ENCODE measurements at regions not wholly inside any gene's neighbourhood (a gene's known extent, or its start where the extent isn't known, plus 50 kb on each side); places are given as distances from the start of the nearest gene placed in this dataset.

DNA sequence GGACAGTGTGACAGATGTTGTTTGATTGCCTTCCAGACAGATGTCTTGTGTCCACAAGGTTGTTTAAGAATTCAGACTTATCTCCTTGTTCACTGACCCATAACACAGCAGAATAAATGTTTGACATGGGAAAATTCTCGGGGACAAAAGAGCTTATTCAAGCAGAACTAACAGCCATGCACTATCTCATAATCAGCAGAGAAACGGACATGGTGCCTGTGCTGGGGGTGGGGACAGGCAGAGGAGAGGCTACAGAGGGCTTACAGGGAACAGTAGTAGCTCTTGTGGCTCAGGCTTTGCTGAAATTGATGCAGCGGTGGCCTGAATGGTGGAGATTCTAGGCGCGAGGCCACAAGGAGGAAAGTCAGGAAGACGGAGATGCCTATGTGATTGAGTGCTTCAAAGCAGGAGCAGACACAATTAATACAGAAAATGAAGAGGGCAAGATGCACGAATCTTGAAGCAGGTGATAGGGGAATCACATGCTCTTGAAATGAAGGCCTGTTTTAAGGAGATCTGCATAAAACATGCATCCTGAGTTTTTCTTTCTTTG is 62.0 kb upstream of the CAB39 start:
- no peak overlapping the region for H3K9ac ChIP-seq (ENCODE audit: low read length)
- H3K4me1 ChIP-seq (ENCODE audit: low read length): no peaks in the 10 kb centered on the region
- no peaks in the 10 kb centered on the region for H3K9me3 ChIP-seq (replicated peaks; ENCODE audit: insufficient read depth, low read length)
- no peak overlapping the region for H2AFZ ChIP-seq (ENCODE audit: low read length)
- H3K36me3 ChIP-seq (replicated peaks; ENCODE audit: insufficient read depth, low read length): no peaks in the 10 kb centered on the region
- H3K79me2 ChIP-seq (ENCODE audit: low read length): no peaks in the 10 kb centered on the region
- H3K4me3 ChIP-seq (ENCODE audit: low read length): no peak overlapping the region
- DNase-seq: no peak
- no peaks in the 10 kb centered on the region for H3K27me3 ChIP-seq (replicated peaks; ENCODE audit: insufficient read depth, low read length)
- TF ChIP-seq CTCF (IDR thresholded peaks at IDR 0.05; ENCODE audit: low read length): no peak
- no peak for TF ChIP-seq EZH2 (optimal IDR thresholded peaks at IDR 0.05; ENCODE audit: low read depth, low read length)
- TF ChIP-seq EZH2phosphoT487 (IDR thresholded peaks at IDR 0.05; ENCODE audit: low read length): no peak
- H3K4me2 ChIP-seq (ENCODE audit: low read depth, low read length): no peak overlapping the region
- no peak overlapping the region for H3K27ac ChIP-seq (ENCODE audit: low read length)
- no peaks in the 10 kb centered on the region for H3K9me2 ChIP-seq (replicated peaks; ENCODE audit: insufficient read depth, low read length)
- H4K20me1 ChIP-seq (ENCODE audit: insufficient read depth, low read length): no peaks in the 10 kb centered on the region
- no peaks in the 10 kb centered on the region for H3F3A ChIP-seq (ENCODE audit: insufficient read depth, low read length)

DNA sequence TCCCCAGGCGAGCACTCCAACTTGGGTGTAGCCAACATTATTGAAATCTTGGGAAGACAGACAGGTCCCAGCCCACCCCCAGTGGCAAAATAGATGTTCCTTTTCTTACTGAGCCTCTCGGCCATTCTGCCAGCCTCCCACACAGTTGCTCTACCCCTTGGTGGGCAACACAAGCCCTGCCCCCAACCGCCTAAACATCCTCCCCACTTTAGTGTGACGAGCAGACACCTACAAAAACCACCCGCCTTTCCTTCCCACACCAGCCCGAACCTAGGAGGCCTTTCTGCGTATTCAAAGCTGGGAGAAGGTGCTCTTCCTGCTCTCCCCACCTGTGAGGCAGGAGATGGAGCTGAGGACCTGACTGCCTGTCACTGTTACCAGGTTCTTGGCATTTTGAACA is 58.6 kb upstream of the CAB39 start:
- Histone ChIP-seq H3F3A (ENCODE audit: insufficient read depth, low read length) (no peaks in the 10 kb centered on the region), H3K9me3 (replicated peaks; ENCODE audit: insufficient read depth, low read length) (no peaks in the 10 kb centered on the region), H3K9me2 (replicated peaks; ENCODE audit: insufficient read depth, low read length) (no peaks in the 10 kb centered on the region), H4K20me1 (ENCODE audit: insufficient read depth, low read length) (no peaks in the 10 kb centered on the region), H3K4me3 (ENCODE audit: low read length) (no peak overlapping the region), H3K36me3 (replicated peaks; ENCODE audit: insufficient read depth, low read length) (no peaks in the 10 kb centered on the region), H3K9ac (ENCODE audit: low read length) (no peak overlapping the region), H3K4me1 (ENCODE audit: low read length) (no peaks in the 10 kb centered on the region), H3K27me3 (replicated peaks; ENCODE audit: insufficient read depth, low read length) (no peaks in the 10 kb centered on the region), H3K4me2 (ENCODE audit: low read depth, low read length) (no peak overlapping the region), H3K27ac (ENCODE audit: low read length) (no peak overlapping the region), H3K79me2 (ENCODE audit: low read length) (no peaks in the 10 kb centered on the region), H2AFZ (ENCODE audit: low read length) (no peak overlapping the region)
- no peak for DNase-seq
- TF ChIP-seq EZH2 (optimal IDR thresholded peaks at IDR 0.05; ENCODE audit: low read depth, low read length): no peak
- TF ChIP-seq CTCF (IDR thresholded peaks at IDR 0.05; ENCODE audit: low read length): no peak
- TF ChIP-seq EZH2phosphoT487 (IDR thresholded peaks at IDR 0.05; ENCODE audit: low read length): no peak

GRCh38 chr2:230657462-230657861 is 55.2 kb upstream of the CAB39 start:
- no peaks in the 10 kb centered on the region for H3K9me2 ChIP-seq (replicated peaks; ENCODE audit: insufficient read depth, low read length)
- H3F3A ChIP-seq (ENCODE audit: insufficient read depth, low read length): peaks cover 11% of the 10 kb centered on the region
- no peak overlapping the region for H3K9ac ChIP-seq (ENCODE audit: low read length)
- H3K27ac ChIP-seq (ENCODE audit: low read length): no peak overlapping the region
- TF ChIP-seq CTCF (IDR thresholded peaks at IDR 0.05; ENCODE audit: low read length) (no peak), EZH2 (optimal IDR thresholded peaks at IDR 0.05; ENCODE audit: low read depth, low read length) (no peak), EZH2phosphoT487 (IDR thresholded peaks at IDR 0.05; ENCODE audit: low read length) (no peak)
- peaks cover 29% of the 10 kb centered on the region for H3K4me1 ChIP-seq (ENCODE audit: low read length)
- H3K4me3 ChIP-seq (ENCODE audit: low read length): no peak overlapping the region
- H3K4me2 ChIP-seq (ENCODE audit: low read depth, low read length): no peak overlapping the region
- no peak overlapping the region for H2AFZ ChIP-seq (ENCODE audit: low read length)
- H3K9me3 ChIP-seq (replicated peaks; ENCODE audit: insufficient read depth, low read length): no peaks in the 10 kb centered on the region
- no peaks in the 10 kb centered on the region for H3K79me2 ChIP-seq (ENCODE audit: low read length)
- no peaks in the 10 kb centered on the region for H4K20me1 ChIP-seq (ENCODE audit: insufficient read depth, low read length)
- no peak for DNase-seq
- H3K27me3 ChIP-seq (replicated peaks; ENCODE audit: insufficient read depth, low read length): no peaks in the 10 kb centered on the region
- H3K36me3 ChIP-seq (replicated peaks; ENCODE audit: insufficient read depth, low read length): no peaks in the 10 kb centered on the region

All from MM.1S (cell line).